Erythroblast (primary cell): ENCODE measurements at regions not wholly inside any gene's neighbourhood (a gene's known extent, or its start where the extent isn't known, plus 50 kb on each side); places are given as distances from the start of the nearest gene placed in this dataset.

ENCODE experiments used
- DNase-seq, 2 experiments: peaks; one replicate each; lab custom pipeline; 2025; lab: John Stamatoyannopoulos, UW
- GATA1 ChIP-seq: IDR thresholded peaks from 2 replicates; pipeline ENCODE4 v1.6.1; 2011; ENCODE audit warnings: low read depth, mild to moderate bottlenecking, control low read depth, low read length, moderate library complexity
- POLR2A ChIP-seq: IDR thresholded peaks from 2 replicates; pipeline ENCODE4 v1.6.1; 2011; ENCODE audit warnings: mild to moderate bottlenecking, low read length

DNA sequence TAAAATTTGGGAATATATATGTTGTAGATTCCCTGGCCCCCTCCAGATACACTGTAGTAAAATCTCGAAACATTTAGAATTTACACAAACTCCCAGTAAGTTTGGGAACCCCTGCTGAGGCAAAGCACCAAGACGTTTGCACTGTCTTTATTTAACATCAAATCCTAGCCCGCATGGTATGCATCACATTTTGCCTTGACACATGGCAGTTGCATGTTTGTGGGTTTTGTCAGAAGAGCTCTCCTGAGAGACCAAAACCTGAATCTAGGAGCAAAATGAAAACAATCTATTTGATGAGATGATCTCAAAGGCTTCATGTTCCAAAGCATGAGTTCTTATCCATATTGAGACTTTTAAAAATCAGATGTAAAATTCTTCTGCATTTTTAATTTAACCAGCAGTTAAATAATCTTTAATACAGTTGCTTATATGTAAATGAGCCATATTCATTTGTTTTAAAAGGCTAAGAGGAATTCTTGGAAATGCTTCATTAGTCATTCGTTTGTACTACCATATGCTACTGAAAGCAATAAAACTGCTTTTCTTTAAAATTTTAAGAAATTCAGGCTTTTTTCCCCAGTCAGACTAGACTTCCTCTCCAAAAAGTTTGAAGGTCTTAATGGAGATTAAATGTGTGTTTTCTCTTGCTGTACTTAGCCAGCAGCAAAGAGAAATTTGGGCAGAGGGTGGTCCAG is 105.2 kb upstream of the BOC start:
- TF ChIP-seq POLR2A (no peak), GATA1 (no peak)
- DNase-seq: no peak

DNA sequence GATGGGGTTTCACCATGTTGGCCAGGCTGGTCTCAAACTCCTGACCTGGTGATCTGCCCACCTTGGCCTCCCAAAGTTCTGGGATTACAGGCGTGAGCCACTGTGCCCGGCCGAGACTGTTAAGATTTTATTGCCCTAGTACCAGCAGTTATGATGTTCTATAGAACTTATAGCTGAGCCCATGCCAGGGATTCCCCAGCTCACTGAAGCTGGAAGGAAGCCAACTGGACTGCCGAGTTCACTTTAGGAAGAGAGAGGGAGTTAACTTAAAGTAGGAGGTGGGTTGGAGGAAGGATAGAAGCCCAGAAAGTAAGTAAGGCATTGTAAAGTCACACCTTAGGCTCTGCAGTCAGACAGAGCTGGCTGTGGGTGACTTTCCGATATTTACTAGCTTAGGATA is 101.1 kb upstream of the BOC start:
- TF ChIP-seq GATA1 (no peak), POLR2A (no peak)
- no peak for DNase-seq

DNA sequence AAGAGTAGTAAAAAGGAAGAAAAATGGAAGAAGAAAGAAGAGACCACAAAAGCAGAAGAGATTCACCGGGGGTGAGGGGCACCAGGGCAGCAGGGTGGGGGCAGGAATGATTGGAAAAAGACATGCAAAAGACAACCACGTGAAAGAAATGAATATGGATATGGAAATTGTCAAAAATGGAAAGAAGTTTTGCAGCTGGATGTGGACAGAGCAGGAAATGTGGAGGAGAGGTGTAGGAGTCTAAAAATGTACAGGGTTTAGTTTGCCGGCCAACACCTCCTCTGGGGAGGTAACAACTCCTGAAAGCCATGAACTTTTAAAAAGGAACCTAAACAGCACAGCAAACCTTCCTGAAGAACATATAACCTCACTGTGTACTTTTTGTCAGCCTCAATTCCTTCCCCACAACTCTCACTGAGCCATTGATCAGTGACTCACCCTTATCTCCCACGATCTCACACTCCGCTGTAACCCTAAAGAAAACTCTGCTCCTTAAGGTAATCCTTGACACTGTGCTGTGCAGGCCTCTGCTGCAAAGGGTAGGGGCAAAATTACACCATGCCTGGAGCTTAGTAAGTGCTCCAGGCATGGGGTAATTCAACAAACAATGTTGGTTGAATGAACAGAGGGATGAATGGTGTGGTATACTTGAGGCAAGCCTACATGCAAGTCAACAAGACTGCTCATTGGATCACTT is 100.2 kb upstream of the BOC start:
- no peak for DNase-seq
- TF ChIP-seq POLR2A: no peak
- TF ChIP-seq GATA1: no peak

DNA sequence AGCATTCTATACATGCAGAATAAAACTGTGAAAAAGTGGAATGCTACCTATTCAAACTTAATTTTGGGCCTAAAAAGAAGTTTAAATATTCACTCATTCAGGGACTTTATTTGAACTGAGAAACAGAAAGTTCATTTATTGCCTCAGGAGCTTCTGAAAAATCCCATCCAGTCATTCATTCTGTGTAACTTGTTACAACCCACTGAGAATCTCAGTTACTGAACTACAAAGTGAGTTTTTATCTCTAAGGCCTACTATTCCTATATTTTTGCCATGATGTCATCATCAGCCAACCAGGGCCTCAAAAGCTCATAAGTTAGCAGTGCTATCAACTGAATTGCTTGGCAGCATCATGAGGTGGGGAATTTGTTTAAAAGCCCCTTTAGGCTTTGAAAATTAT is 98.0 kb upstream of the BOC start:
- TF ChIP-seq POLR2A: no peak
- DNase-seq: no peak

DNA sequence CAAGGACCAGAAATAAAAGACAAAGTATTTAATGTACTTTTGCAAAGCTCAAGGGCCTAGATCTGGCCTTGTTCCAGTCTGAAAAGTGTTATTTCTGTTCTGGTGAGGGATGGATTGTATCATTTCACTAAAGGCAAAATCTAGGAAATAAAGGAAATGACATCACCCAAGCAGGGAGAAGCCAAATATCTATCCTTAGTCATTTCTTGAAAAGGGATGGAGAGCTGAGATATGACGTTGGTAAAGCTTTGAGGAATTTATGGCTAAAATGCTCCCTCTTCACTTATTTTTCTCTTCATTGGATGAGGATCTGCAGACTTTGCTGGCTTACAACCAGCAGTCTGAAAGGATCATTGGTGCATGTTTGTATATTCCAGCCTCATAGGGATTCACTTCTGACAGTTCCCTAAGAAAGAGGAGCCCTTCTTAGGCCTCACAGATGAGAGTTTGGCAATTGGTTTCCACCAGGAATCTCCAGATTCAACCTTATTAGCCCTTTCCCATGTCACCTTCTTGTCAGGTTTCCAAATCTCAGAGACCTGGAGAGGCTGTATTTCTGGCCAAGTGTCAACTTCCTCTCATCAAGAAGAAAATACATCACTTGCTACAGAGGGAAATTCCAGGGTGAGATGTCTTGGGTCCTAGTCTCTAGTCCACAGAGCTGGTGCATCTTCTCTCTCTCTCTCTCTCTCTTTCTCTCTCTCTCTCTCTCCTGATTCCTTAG is 93.7 kb upstream of the BOC start:
- no peak for TF ChIP-seq POLR2A
- no peak for TF ChIP-seq GATA1
- DNase-seq: no peak

DNA sequence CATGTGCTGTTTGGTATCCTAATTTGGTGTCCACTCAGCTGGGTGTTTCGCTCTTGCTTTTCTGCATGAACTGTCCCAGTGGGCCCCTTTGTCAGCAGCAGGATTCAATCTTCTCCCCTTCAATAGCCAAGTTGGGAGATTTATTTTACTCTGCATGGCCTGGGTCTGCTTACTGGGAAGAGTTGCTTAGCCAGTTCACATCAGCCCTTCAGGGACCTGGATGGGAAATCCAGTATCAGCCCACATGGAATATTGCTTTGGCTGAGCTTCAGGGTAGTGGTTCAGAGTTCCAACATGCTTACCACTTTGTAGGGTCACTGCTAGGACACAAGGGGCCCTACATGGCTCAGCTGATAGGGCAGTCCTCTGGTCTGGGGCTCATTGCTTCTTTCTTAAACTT is 93.0 kb upstream of the BOC start:
- TF ChIP-seq GATA1 (no peak), POLR2A (no peak)
- no peak for DNase-seq

DNA sequence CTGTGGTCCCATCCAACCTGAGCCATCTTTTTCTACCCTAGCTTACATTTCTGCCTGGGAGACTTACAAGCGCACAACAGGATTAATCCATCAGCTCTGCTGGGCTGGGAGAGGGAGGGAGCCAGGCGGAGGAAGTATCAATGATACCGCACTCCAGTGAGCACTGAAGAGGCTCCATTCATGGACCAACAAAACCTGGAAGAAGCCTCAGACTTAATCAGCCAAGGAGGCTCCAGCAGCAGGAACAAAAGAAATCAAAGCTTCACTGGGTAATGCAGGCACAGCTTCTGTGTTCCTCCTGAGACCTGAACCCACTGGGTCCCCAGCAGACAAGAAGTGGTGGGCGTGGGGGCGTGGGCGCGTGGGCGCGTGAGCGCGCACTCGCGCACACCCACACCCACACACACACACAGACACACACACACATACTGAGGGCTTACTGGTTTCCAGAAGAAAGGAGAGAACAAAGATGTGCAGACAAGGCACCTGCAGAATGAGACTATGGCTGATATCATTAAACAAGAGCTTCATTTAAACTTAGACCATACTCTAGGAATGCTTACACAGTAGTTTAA is 87.0 kb upstream of the BOC start:
- no peak for DNase-seq
- TF ChIP-seq POLR2A (no peak), GATA1 (no peak)

DNA sequence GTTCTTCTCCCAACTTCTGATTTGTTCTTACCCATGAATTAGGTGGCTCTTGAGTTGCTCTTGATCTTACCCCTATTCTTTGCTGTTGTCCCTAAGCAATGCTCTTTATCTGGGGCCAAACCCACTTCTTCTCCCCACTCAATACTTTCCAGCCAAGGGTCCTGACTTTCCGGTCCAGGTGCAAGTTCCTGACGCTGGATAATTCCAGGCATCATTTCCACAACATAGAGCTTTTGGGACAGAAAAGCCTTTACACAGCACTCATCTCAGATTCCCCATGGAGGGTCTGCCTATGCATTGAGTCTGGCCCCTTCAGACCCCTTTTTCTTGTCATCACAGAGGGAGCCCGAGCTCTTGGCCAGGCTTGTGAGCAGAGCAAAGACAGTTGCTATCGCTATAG is 85.4 kb upstream of the BOC start:
- TF ChIP-seq POLR2A: no peak
- no peak for TF ChIP-seq GATA1
- DNase-seq: no peak

DNA sequence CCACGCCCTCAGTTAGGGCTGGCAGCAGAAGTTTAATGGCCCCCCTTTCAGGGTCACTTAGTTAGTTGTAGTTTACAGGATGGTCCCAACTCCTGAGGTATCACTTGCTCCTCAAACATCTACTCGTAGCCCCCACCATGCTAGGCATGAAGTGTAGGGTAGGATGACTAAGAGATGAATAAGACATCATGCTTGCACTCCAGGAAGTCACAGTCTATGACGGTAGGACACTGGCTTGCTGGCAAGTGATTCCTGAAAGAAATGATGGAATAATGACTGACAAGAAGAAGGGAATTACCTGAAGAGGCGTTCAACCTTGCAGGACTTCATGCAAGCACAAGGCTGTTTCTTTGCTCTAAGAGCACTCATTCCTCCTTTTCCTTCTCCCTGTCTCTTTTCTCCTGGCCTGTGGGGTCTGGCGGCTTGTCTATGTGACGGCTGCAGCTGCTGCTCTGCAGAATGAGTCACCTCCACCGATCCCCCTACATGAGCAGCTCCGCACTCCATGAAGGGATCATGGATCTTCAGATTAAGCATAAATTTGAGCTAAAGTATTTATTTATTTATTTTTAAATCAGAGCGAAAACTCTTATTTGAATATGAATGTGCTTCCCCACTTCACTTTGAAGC is 82.9 kb upstream of the BOC start:
- TF ChIP-seq POLR2A: no peak
- no peak for TF ChIP-seq GATA1
- no peak for DNase-seq

DNA sequence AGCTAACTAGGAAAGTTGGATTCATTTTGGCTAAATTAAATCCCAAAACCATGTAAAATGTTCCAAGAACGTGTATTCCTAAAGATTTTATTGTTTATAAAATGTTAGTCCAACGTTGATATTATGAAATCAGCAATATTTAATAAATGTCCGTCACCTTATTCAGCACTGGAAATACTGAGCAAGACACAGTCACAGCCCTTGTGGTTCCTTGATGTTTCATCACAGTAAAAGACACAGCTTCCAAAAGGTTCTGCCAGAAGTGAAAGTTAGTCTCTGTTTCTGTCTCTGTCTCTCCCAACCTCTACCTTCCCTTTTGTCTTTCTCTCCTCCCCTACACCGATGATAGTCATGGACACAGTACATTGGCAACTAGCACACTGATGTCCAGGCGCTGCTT is 82.2 kb upstream of the BOC start:
- TF ChIP-seq GATA1 (no peak), POLR2A (no peak)
- DNase-seq: no peak

DNA sequence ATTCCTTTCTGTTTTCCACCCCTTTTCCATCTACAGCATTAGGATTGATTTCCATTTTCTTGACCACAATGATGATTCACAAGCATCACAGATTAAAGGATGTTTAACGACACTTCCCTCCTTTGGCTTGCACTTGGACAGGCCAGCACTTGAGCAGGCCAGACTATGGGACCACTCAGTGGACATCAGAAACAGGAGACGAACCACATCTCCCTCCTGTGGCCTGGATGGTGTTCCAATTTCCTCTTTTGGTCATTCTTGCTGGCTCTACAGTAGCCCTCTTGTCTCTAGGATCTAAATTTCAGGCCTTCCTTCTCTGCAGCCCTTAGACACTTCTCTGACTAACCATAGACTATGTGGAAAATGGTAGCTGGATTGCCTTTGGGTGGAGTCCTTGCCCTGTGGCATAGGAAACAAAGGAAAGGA is 78.8 kb upstream of the BOC start:
- no peak for DNase-seq

DNA sequence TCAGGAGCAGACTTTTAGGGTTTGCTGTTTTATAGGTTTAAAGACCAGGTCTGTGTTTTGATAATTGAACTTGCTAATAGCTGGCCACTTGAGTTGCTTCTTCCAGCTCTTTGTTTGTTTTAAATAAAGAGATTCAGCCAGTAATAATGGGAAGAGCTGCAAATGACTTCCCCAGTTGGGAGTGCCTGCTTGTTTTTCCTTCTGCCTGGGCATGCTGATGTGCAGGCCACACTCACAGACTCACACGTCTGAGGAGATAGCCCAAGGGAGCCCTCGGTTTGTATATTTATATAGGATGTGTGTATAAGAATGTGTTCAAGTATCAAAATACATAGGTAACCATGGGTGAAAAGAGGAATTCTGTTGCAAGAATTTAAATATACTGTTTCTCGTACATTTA is 78.2 kb upstream of the BOC start:
- TF ChIP-seq GATA1 (no peak), POLR2A (no peak)
- DNase-seq: no peak

More for the DNA sequence above, 78.8 kb upstream of the BOC start:
- TF ChIP-seq GATA1 (no peak), POLR2A (no peak)

DNA sequence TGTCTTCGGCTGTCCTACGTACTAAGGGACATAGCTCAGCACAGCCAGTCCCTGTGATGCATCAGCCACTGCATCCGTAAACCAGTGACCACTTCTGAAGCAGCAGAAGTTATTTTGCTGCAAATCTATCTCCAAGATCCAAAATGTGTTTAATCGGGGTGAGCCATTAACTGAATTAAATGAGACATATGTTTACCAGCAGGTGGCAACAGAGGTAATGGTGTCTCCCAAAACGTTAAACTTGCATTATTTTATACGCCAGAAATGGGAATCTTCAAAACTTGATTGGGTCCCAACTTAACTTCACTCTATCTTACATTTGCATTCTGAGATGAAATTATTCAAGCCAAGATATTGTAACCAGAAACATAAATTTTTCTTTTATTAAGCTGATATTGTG is 75.3 kb upstream of the BOC start:
- DNase-seq: peak; percentile 13 to 34
- no peak for TF ChIP-seq GATA1
- no peak for TF ChIP-seq POLR2A
